ENCODE measurements at regions not wholly inside any gene's neighbourhood (a gene's known extent, or its start where the extent isn't known, plus 50 kb on each side); places are given as distances from the start of the nearest gene placed in this dataset.
"Not testable (repeated sequence)": the region's sequence is repeated elsewhere in the genome, so short reads cannot be mapped to it uniquely, and the experiment has no call there.

GRCh38 chr11:39745401-39745800, 1714.1 kb downstream of the LRRC4C start:
- no peaks in the 10 kb centered on the region for H3K4me1 Mint-ChIP-seq
- Histone ChIP-seq H3K9ac (ENCODE audit: low read length) (no peak overlapping the region), H3K36me3 (replicated peaks in 1 of 2; ENCODE audit: control extremely low read depth in 1 of 2, control insufficient read depth in 1 of 2, extremely low read depth in 1 of 2, insufficient read depth in 2 of 2, low read length in 1 of 2) (no peaks in the 10 kb centered on the region), H3K4me1 (ENCODE audit: control insufficient read depth in 2 of 2, insufficient read depth in 2 of 2, low read length in 2 of 2) (no peaks in the 10 kb centered on the region), H3K27ac (ENCODE audit: low read length in 2 of 2) (no peak overlapping the region), H3K4me3 (ENCODE audit: control extremely low read depth in 1 of 5, extremely low read depth in 1 of 5, insufficient read depth in 1 of 5, low read depth in 2 of 5, low read length in 4 of 5) (no peak overlapping the region), H3K27me3 (replicated peaks in 1 of 4; ENCODE audit: control extremely low read depth in 1 of 4, control insufficient read depth in 3 of 4, insufficient read depth in 4 of 4, low read length in 3 of 4) (no peaks in the 10 kb centered on the region), H3K79me2 (ENCODE audit: control insufficient read depth, insufficient read depth, low read length) (no peaks in the 10 kb centered on the region), H2AFZ (ENCODE audit: insufficient read depth, low read depth, low read length, poor library complexity, severe bottlenecking) (no peak overlapping the region), H4K20me1 (ENCODE audit: control insufficient read depth, insufficient read depth, low read length, poor library complexity, severe bottlenecking) (no peaks in the 10 kb centered on the region), H3K9me3 (ENCODE audit: control extremely low read depth in 1 of 3, control insufficient read depth in 2 of 3, insufficient read depth in 1 of 3, low read length in 2 of 3) (peaks cover 0 to 16% (median 1%) of the 10 kb centered on the region in 3 donors), H3K4me2 (replicated peaks; ENCODE audit: low read depth, low read length, poor library complexity, severe bottlenecking) (no peak overlapping the region)
- TF ChIP-seq CTCF (IDR thresholded peaks at IDR 0.05) (no peak), EZH2 (IDR thresholded peaks at IDR 0.05; ENCODE audit: borderline replicate concordance, insufficient read depth, low read depth, low read length, poor library complexity, severe bottlenecking) (no peak)
- no peaks in the 10 kb centered on the region for H3K27me3 Mint-ChIP-seq
- no peak overlapping the region for H3K27ac Mint-ChIP-seq
- intact Hi-C loops (cut with micrococcal nuclease): no loop called here
- DNase-seq (no peak), ATAC-seq (ENCODE audit: low read depth) (no peak)
- no peak overlapping the region for H3K4me3 Mint-ChIP-seq
- peaks cover 19% of the 10 kb centered on the region for H3K9me3 Mint-ChIP-seq (ENCODE audit: insufficient read depth)
- ChIA-PET CTCF (no interaction called here), POLR2A (no interaction called here)
- WGBS (ENCODE audit: insufficient coverage): 90% methylated on average over 2 of the region's 6 CpGs

- Histone ChIP-seq H3K36me3 (replicated peaks in 1 of 2; ENCODE audit: control extremely low read depth in 1 of 2, control insufficient read depth in 1 of 2, extremely low read depth in 1 of 2, insufficient read depth in 2 of 2, low read length in 1 of 2) (no peaks in the 10 kb centered on the region), H3K4me2 (replicated peaks; ENCODE audit: low read depth, low read length, poor library complexity, severe bottlenecking) (no peak overlapping the region), H3K4me1 (ENCODE audit: control insufficient read depth in 2 of 2, insufficient read depth in 2 of 2, low read length in 2 of 2) (no peaks in the 10 kb centered on the region), H2AFZ (ENCODE audit: insufficient read depth, low read depth, low read length, poor library complexity, severe bottlenecking) (no peak overlapping the region), H3K27me3 (replicated peaks in 1 of 4; ENCODE audit: control extremely low read depth in 1 of 4, control insufficient read depth in 3 of 4, insufficient read depth in 4 of 4, low read length in 3 of 4) (no peaks in the 10 kb centered on the region), H3K79me2 (ENCODE audit: control insufficient read depth, insufficient read depth, low read length) (no peaks in the 10 kb centered on the region), H3K9ac (ENCODE audit: low read length) (no peak overlapping the region), H3K27ac (ENCODE audit: low read length in 2 of 2) (no peak overlapping the region), H4K20me1 (ENCODE audit: control insufficient read depth, insufficient read depth, low read length, poor library complexity, severe bottlenecking) (no peaks in the 10 kb centered on the region), H3K9me3 (ENCODE audit: control extremely low read depth in 1 of 3, control insufficient read depth in 2 of 3, insufficient read depth in 1 of 3, low read length in 2 of 3) (peaks cover 0 to 10% (median 0%) of the 10 kb centered on the region in 3 donors), H3K4me3 (ENCODE audit: control extremely low read depth in 1 of 5, extremely low read depth in 1 of 5, insufficient read depth in 1 of 5, low read depth in 2 of 5, low read length in 4 of 5) (no peak overlapping the region)
- Mint-ChIP-seq H3K4me1 (no peaks in the 10 kb centered on the region), H3K27ac (no peak overlapping the region), H3K4me3 (no peak overlapping the region), H3K9me3 (ENCODE audit: insufficient read depth) (peaks cover 11% of the 10 kb centered on the region), H3K27me3 (no peaks in the 10 kb centered on the region)
- intact Hi-C loops (cut with micrococcal nuclease): no loop called here
- no peak for ATAC-seq (ENCODE audit: low read depth)
- TF ChIP-seq EZH2 (IDR thresholded peaks at IDR 0.05; ENCODE audit: borderline replicate concordance, insufficient read depth, low read depth, low read length, poor library complexity, severe bottlenecking) (no peak), CTCF (IDR thresholded peaks at IDR 0.05) (no peak)
- ChIA-PET CTCF (no interaction called here), POLR2A (no interaction called here)
- WGBS (ENCODE audit: insufficient coverage): 33% methylated on average over 1 of the region's 2 CpGs
- no peak for DNase-seq
Observed at GRCh38 chr11:39741066-39741465, 1718.4 kb downstream of the LRRC4C start.

- not testable (repeated sequence) for H3K4me1 Mint-ChIP-seq, H3K27ac Mint-ChIP-seq
- H3K9me3 Mint-ChIP-seq (ENCODE audit: insufficient read depth): peaks cover 10% of the 10 kb centered on the region
Observed at GRCh38 chr11:39736351-39736750, 1723.1 kb downstream of the LRRC4C start.

More at GRCh38 chr11:39736351-39736750, 1723.1 kb downstream of the LRRC4C start:
- H3K27me3 ChIP-seq (replicated peaks in 1 of 4; ENCODE audit: control extremely low read depth in 1 of 4, control insufficient read depth in 3 of 4, insufficient read depth in 4 of 4, low read length in 3 of 4); H3K36me3 ChIP-seq (replicated peaks in 1 of 2; ENCODE audit: control extremely low read depth in 1 of 2, control insufficient read depth in 1 of 2, extremely low read depth in 1 of 2, insufficient read depth in 2 of 2, low read length in 1 of 2); H3K9ac ChIP-seq (ENCODE audit: low read length); intact Hi-C loops (cut with micrococcal nuclease); H2AFZ ChIP-seq (ENCODE audit: insufficient read depth, low read depth, low read length, poor library complexity, severe bottlenecking); H3K27me3 Mint-ChIP-seq; H4K20me1 ChIP-seq (ENCODE audit: control insufficient read depth, insufficient read depth, low read length, poor library complexity, severe bottlenecking); POLR2A ChIA-PET; H3K27ac ChIP-seq (ENCODE audit: low read length in 2 of 2); H3K79me2 ChIP-seq (ENCODE audit: control insufficient read depth, insufficient read depth, low read length); H3K4me3 Mint-ChIP-seq; H3K4me1 ChIP-seq (ENCODE audit: control insufficient read depth in 2 of 2, insufficient read depth in 2 of 2, low read length in 2 of 2); ATAC-seq (ENCODE audit: low read depth); DNase-seq; H3K4me3 ChIP-seq (ENCODE audit: control extremely low read depth in 1 of 5, extremely low read depth in 1 of 5, insufficient read depth in 1 of 5, low read depth in 2 of 5, low read length in 4 of 5); CTCF ChIA-PET; H3K4me2 ChIP-seq (replicated peaks; ENCODE audit: low read depth, low read length, poor library complexity, severe bottlenecking); H3K9me3 ChIP-seq (ENCODE audit: control extremely low read depth in 1 of 3, control insufficient read depth in 2 of 3, insufficient read depth in 1 of 3, low read length in 2 of 3): not testable (repeated sequence)
- 100% methylated on average over 4 of the region's 7 CpGs for WGBS (ENCODE audit: insufficient coverage)

Data from B cell (primary cell).